ENCODE measurements at regions not wholly inside any gene's neighbourhood (a gene's known extent, or its start where the extent isn't known, plus 50 kb on each side); places are given as distances from the start of the nearest gene placed in this dataset.

- no peak for TF ChIP-seq CTCF (IDR thresholded peaks at IDR 0.05)
- no peak for TF ChIP-seq POLR2A (IDR thresholded peaks at IDR 0.05)
These were observed 228.0 kb downstream of the TLE4 start for GRCh38 chr9:79799691-79800335.
